H1 (cell line): ENCODE measurements at regions not wholly inside any gene's neighbourhood (a gene's known extent, or its start where the extent isn't known, plus 50 kb on each side); places are given as distances from the start of the nearest gene placed in this dataset.

Experiments used
- CTCF ChIA-PET: fragments of 300-600 bp; sonication (Branson Sonifier 250); formaldehyde crosslinking; loops from one replicate; lab custom pipeline; 2021; ENCODE audit not compliant: partially characterized antibody; lab: Charles Lee
- POLR2A ChIA-PET: fragments of 300-600 bp; sonication (Branson Sonifier 250); formaldehyde crosslinking; loops from one replicate; lab custom pipeline; 2021; ENCODE audit warnings: inconsistent platforms; ENCODE audit not compliant: partially characterized antibody; lab: Charles Lee
- DNase-seq, 2 experiments: peaks; one replicate each; pipeline versions ENCODE4 v3.0.0 to v3.0.0-alpha.2; 2010 to 2022; ENCODE audit warnings: low spot score in 2 of 2, low read depth in 1 of 2, mixed read lengths in 1 of 2
- FAIRE-seq: peaks from 2 replicates; lab custom pipeline; 2011; peaks lifted over from hg19 to GRCh38; lab: Jason Lieb, UNC
- H2AFZ ChIP-seq: 2 replicates; pipeline ENCODE4 v1.8.1; 2012; ENCODE audit warnings: low read length, inconsistent platforms
- H2AK5ac ChIP-seq: 2 replicates; pipeline ENCODE4 v1.6.1; 2013; ENCODE audit warnings: low read depth, low read length
- H2BK120ac ChIP-seq: replicated peaks from 2 replicates; pipeline ENCODE3; 2013; ENCODE audit warnings: low read depth, low read length, inconsistent platforms
- H2BK12ac ChIP-seq: 2 replicates; pipeline ENCODE4 v1.6.1; 2013; ENCODE audit warnings: low read depth, low read length
- H2BK15ac ChIP-seq: 2 replicates; pipeline ENCODE4 v1.6.1; 2013; ENCODE audit warnings: low read length
- H2BK20ac ChIP-seq: 2 replicates; pipeline ENCODE4 v1.6.1; 2013; ENCODE audit warnings: low read length
- H2BK5ac ChIP-seq: 2 replicates; pipeline ENCODE4 v1.6.1; 2013; ENCODE audit warnings: low read depth, low read length
- H3K14ac ChIP-seq: 2 replicates; pipeline ENCODE4 v1.6.1; 2013; ENCODE audit warnings: inconsistent platforms; ENCODE audit not compliant: insufficient read length
- H3K18ac ChIP-seq: 2 replicates; pipeline ENCODE4 v1.6.1; 2013; ENCODE audit warnings: low read length; ENCODE audit errors: extremely low read depth
- H3K23ac ChIP-seq: 2 replicates; pipeline ENCODE4 v1.6.1; 2013; ENCODE audit warnings: inconsistent platforms; ENCODE audit not compliant: insufficient read length
- H3K23me2 ChIP-seq: 2 replicates; pipeline ENCODE4 v1.6.1; 2013; ENCODE audit warnings: low read depth, low read length
- H3K27ac ChIP-seq: 2 replicates; pipeline ENCODE4 v1.6.1; 2011; ENCODE audit warnings: low read depth, low read length, inconsistent platforms
- H3K27me3 ChIP-seq, 4 experiments: replicated peaks in 1 of 4; 1 replicate in 1 of 4; 2 replicates in 3 of 4; pipeline versions ENCODE4 v1.6.1 to v1.8.1; 2011 to 2013; ENCODE audit warnings: low read length in 3 of 4, mild to moderate bottlenecking in 3 of 4, inconsistent platforms in 2 of 4, mixed read lengths in 2 of 4, moderate library complexity in 1 of 4; ENCODE audit not compliant: control insufficient read depth in 3 of 4, insufficient read depth in 3 of 4; ENCODE audit errors: extremely low read depth in 1 of 4
- H3K36me3 ChIP-seq, 4 experiments: 2 replicates each; pipeline versions ENCODE4 v1.6.1 to v1.8.1; 2011 to 2013; ENCODE audit warnings: mild to moderate bottlenecking in 4 of 4, low read length in 3 of 4, moderate library complexity in 2 of 4, control low read depth in 1 of 4, inconsistent platforms in 1 of 4; ENCODE audit not compliant: insufficient read depth in 4 of 4, control insufficient read depth in 2 of 4
- H3K4ac ChIP-seq: replicated peaks from 2 replicates; pipeline ENCODE3; 2013; ENCODE audit warnings: low read length, low read depth, mixed read lengths, inconsistent platforms; ENCODE audit not compliant: insufficient read length
- H3K4me1 ChIP-seq, 4 experiments: replicated peaks in 1 of 4; 1 replicate in 1 of 4; 2 replicates in 3 of 4; pipeline versions ENCODE4 v1.6.1 to v1.8.1; 2011 to 2013; ENCODE audit warnings: low read length in 3 of 4, inconsistent platforms in 2 of 4, mixed read lengths in 1 of 4; ENCODE audit not compliant: insufficient read depth in 4 of 4, control insufficient read depth in 3 of 4
- H3K4me2 ChIP-seq, 2 experiments: 2 replicates each; pipeline versions ENCODE4 v1.6.1 to v1.8.1; 2011 to 2013; ENCODE audit warnings: low read depth in 2 of 2, low read length in 2 of 2, control low read depth in 1 of 2, inconsistent platforms in 1 of 2, mild to moderate bottlenecking in 1 of 2; ENCODE audit not compliant: insufficient read depth in 1 of 2
- H3K4me3 ChIP-seq, 4 experiments: fragments of 200-600, 300-600 bp in 1 of 4; sonication (generic), shearing (Covaris generic), sonication (Bioruptor Twin) in 1 of 4; 2 replicates each; pipeline versions ENCODE4 v1.5.1 to v1.8.1; 2011 to 2016; ENCODE audit warnings: low read length in 4 of 4, low read depth in 3 of 4, control low read depth in 2 of 4, inconsistent platforms in 2 of 4, mild to moderate bottlenecking in 2 of 4, mixed read lengths in 1 of 4, moderate library complexity in 1 of 4; ENCODE audit not compliant: insufficient read depth in 2 of 4; ENCODE audit errors: extremely low read depth in 1 of 4
- H3K56ac ChIP-seq: replicated peaks from 2 replicates; pipeline ENCODE3; 2013; ENCODE audit warnings: low read depth, mild to moderate bottlenecking, mixed read lengths, low read length, inconsistent platforms; ENCODE audit not compliant: insufficient read length
- H3K79me1 ChIP-seq: 2 replicates; pipeline ENCODE4 v1.6.1; 2013; ENCODE audit warnings: low read depth, low read length, control low read depth
- H3K79me2 ChIP-seq, 2 experiments: 2 replicates each; pipeline versions ENCODE4 v1.6.1 to v1.8.1; 2012 to 2013; ENCODE audit warnings: low read length in 2 of 2, mild to moderate bottlenecking in 2 of 2, inconsistent platforms in 1 of 2; ENCODE audit not compliant: insufficient read depth in 2 of 2, control insufficient read depth in 1 of 2
- H3K9ac ChIP-seq, 4 experiments: replicated peaks in 1 of 4; 1 replicate in 1 of 4; 2 replicates in 3 of 4; pipeline versions ENCODE4 v1.6.1 to v1.8.1; 2011 to 2013; ENCODE audit warnings: low read depth in 3 of 4, low read length in 3 of 4, control low read depth in 2 of 4, mild to moderate bottlenecking in 2 of 4, moderate library complexity in 2 of 4, inconsistent platforms in 1 of 4; ENCODE audit errors: extremely low read depth in 1 of 4
- H3K9me3 ChIP-seq, 2 experiments: 2 replicates each; pipeline versions ENCODE4 v1.6.1 to v1.8.1; 2012 to 2013; ENCODE audit warnings: mild to moderate bottlenecking in 2 of 2, moderate library complexity in 2 of 2, control low read depth in 1 of 2, inconsistent platforms in 1 of 2, low read depth in 1 of 2, low read length in 1 of 2, mixed read lengths in 1 of 2; ENCODE audit not compliant: insufficient read depth in 2 of 2
- H4K20me1 ChIP-seq, 2 experiments: replicated peaks in 1 of 2; 2 replicates each; pipeline versions ENCODE3 to v1.8.1; 2011 to 2013; ENCODE audit warnings: inconsistent platforms in 2 of 2, low read length in 2 of 2, mild to moderate bottlenecking in 1 of 2; ENCODE audit not compliant: insufficient read depth in 2 of 2, control insufficient read depth in 1 of 2
- H4K5ac ChIP-seq: 2 replicates; pipeline ENCODE4 v1.6.1; 2013; ENCODE audit warnings: low read length, low read depth, mixed read lengths, inconsistent platforms; ENCODE audit not compliant: insufficient read length
- H4K8ac ChIP-seq: 2 replicates; pipeline ENCODE4 v1.8.0; 2013; ENCODE audit warnings: mild to moderate bottlenecking, moderate library complexity, low read length, inconsistent platforms; ENCODE audit not compliant: insufficient read depth; ENCODE audit errors: extremely low read depth
- H4K91ac ChIP-seq: replicated peaks from 2 replicates; pipeline ENCODE3; 2013; ENCODE audit warnings: low read length, mixed read lengths, inconsistent platforms; ENCODE audit not compliant: insufficient read length
- BRCA1 ChIP-seq: IDR thresholded peaks from 2 replicates; pipeline ENCODE4 v1.6.1; 2012; ENCODE audit warnings: low read depth, low read length, improper control_type of control experiment
- EP300 ChIP-seq, 2 experiments: IDR thresholded peaks; 1 replicate in 1 of 2; 2 replicates in 1 of 2; pipeline ENCODE4 v1.6.1; 2011 to 2012; ENCODE audit warnings: low read depth in 2 of 2, low read length in 2 of 2, mild to moderate bottlenecking in 2 of 2, borderline replicate concordance in 1 of 2, inconsistent platforms in 1 of 2, moderate library complexity in 1 of 2
- JUN ChIP-seq: IDR thresholded peaks from 2 replicates; pipeline ENCODE4 v1.6.1; 2011; ENCODE audit warnings: low read depth, mild to moderate bottlenecking, improper control_type of control experiment, low read length
- JUND ChIP-seq: IDR thresholded peaks from 2 replicates; pipeline ENCODE4 v1.6.1; 2011; ENCODE audit warnings: mild to moderate bottlenecking, improper control_type of control experiment, low read length
- KDM5A ChIP-seq: fragments of 200-600 bp; IDR thresholded peaks from 2 replicates; pipeline ENCODE4 v1.7.1; 2012; ENCODE audit warnings: mild to moderate bottlenecking, low read length, inconsistent platforms, mixed read lengths
- RXRA ChIP-seq: IDR thresholded peaks from 2 replicates; pipeline ENCODE4 v1.6.1; 2011; ENCODE audit warnings: low read depth, mild to moderate bottlenecking, low read length, moderate library complexity; ENCODE audit not compliant: insufficient read depth
- SIRT6 ChIP-seq: IDR thresholded peaks from one replicate; pipeline ENCODE4 v1.7.1; 2012; ENCODE audit warnings: low read length, inconsistent platforms
- TBP ChIP-seq: IDR thresholded peaks from 2 replicates; pipeline ENCODE4 v1.6.1; 2011; ENCODE audit warnings: low read depth, low read length, improper control_type of control experiment
- WGBS, 2 experiments: shearing (Covaris generic) in 1 of 2; methylation state at CpG; one replicate each; pipeline versions ENCODE4 v1.1.6 to v1.1.7; 2013 to 2015; ENCODE audit warnings: low lambda C conversion rate in 2 of 2, mixed read lengths in 2 of 2, inconsistent platforms in 1 of 2, low coverage in 1 of 2, missing lambda C conversion rate in 1 of 2; ENCODE audit not compliant: insufficient replicate concordance in 2 of 2, insufficient coverage in 1 of 2, insufficient read length in 1 of 2; ENCODE audit errors: extremely low coverage in 1 of 2, missing lambda C conversion rate in 1 of 2; 5-methylcytosine and 5-hydroxymethylcytosine counted together

- no peak for TF ChIP-seq RXRA
Measured at GRCh38 chr2:77995161-77995560, 473.0 kb upstream of the LRRTM4 start (continued).

GRCh38 chr2:77999376-77999775, 477.2 kb upstream of the LRRTM4 start:
- H3K4me1 ChIP-seq = no peaks in the 10 kb centered on the region
- H3K18ac ChIP-seq = no peak overlapping the region
- no peak overlapping the region for H4K91ac ChIP-seq
- no peak overlapping the region for H2AFZ ChIP-seq
- no peak overlapping the region for H2BK120ac ChIP-seq
- DNase-seq = no peak
- no peak overlapping the region for H3K14ac ChIP-seq
- H3K27ac ChIP-seq = no peak overlapping the region
- H2BK20ac ChIP-seq = no peak overlapping the region
- WGBS, 2 experiments = 77% methylated on average over 1 of the region's 1 CpG; no CpG with 5 or more reads in 1 of the 2 experiments
- no peak overlapping the region for H2BK5ac ChIP-seq
- no peak overlapping the region for H2AK5ac ChIP-seq
- POLR2A ChIA-PET = no interaction called here
- no peak overlapping the region for H2BK12ac ChIP-seq
- H4K20me1 ChIP-seq = no peaks in the 10 kb centered on the region
- no peaks in the 10 kb centered on the region for H3K36me3 ChIP-seq
- H3K4me3 ChIP-seq = no peak overlapping the region
- no peaks in the 10 kb centered on the region for H3K27me3 ChIP-seq
- no peak overlapping the region for H3K4ac ChIP-seq
- TF ChIP-seq KDM5A (no peak), JUN (no peak), EP300 (IDR thresholded peaks at IDR 0.05; ENCODE audit: borderline replicate concordance in 1 of 2, low read depth in 2 of 2, low read length in 2 of 2) (no peak), SIRT6 (no peak), TBP (no peak), JUND (no peak), BRCA1 (no peak)
- H4K8ac ChIP-seq = no peak overlapping the region
- no peak overlapping the region for H2BK15ac ChIP-seq
- H3K4me2 ChIP-seq = no peak overlapping the region
- no peak for FAIRE-seq
- no peaks in the 10 kb centered on the region for H3K23me2 ChIP-seq
- H3K79me1 ChIP-seq = no peaks in the 10 kb centered on the region
- no peaks in the 10 kb centered on the region for H3K79me2 ChIP-seq
- no peaks in the 10 kb centered on the region for H3K9me3 ChIP-seq
- H3K56ac ChIP-seq = no peak overlapping the region
- CTCF ChIA-PET = interaction anchor here (0.7 kb wide), 1 partner anchor 13 kb away, joined by 3 read pairs; no protein-coding TSS in a partner anchor
- no peak overlapping the region for H3K23ac ChIP-seq
- H3K9ac ChIP-seq = no peak overlapping the region
- no peak overlapping the region for H4K5ac ChIP-seq
